ENCODE measurements at regions not wholly inside any gene's neighbourhood (a gene's known extent, or its start where the extent isn't known, plus 50 kb on each side); places are given as distances from the start of the nearest gene placed in this dataset.

DNA sequence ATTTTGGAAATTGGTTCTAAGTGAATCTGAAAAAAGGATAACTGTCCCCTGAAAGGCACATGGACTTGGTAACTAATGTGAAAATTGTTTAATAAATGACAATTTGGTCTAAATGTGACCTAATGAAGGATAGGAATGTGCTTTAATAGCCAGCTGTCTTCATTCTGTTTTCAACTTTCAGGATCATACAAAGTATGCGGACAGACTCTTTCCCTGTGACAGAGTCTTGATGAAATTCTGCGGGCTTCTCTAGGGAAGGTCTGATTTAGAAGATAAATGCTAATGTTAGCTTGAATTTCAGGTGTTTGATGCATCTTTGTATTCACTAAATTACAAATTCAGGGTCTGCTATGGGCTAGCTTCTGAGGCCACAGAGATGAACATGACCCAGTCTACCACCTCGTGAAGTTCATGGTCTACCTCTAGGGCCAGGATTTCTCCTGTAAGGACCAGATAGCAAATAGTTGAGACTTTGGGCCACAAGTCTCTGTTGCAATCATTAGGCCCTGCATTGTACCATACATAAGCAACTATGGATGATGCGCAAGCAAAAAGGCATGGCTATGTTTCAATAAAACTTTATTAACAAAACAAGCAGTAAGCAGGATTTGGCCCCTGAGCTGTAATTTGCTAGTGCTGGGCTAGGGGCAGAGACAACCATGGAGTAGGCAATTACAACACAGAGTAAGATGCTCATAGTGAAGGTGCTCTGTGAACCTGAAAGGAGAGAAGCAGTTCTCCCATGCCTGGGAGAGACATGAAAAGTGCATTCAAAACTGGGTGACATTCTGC, 368.6 kb downstream of the INHBA start:
- TF ChIP-seq POLR2A (IDR thresholded peaks at IDR 0.05; ENCODE audit: low read depth, low read length) (no peak), POLR2AphosphoS5 (IDR thresholded peaks at IDR 0.05; ENCODE audit: low read depth, low read length) (no peak), TAF1 (IDR thresholded peaks at IDR 0.05; ENCODE audit: borderline replicate concordance, low read depth, low read length) (no peak)
